Gastrocnemius medialis (tissue), 4 donors: ENCODE measurements at regions not wholly inside any gene's neighbourhood (a gene's known extent, or its start where the extent isn't known, plus 50 kb on each side); places are given as distances from the start of the nearest gene placed in this dataset.

ENCODE experiments used
- ATAC-seq, 2 donors: fragments of 150-250 bp; one replicate each; pipeline ENCODE4 v1.9.1; 2016
- DNase-seq, 2 donors: peaks; one replicate each; pipeline ENCODE4 v3.0.0-alpha.2; 2019
- H3K27ac ChIP-seq, 4 donors: fragments of 200-600 bp; sonication (generic); 1 replicate in 1 of 4; 2 replicates in 3 of 4; pipeline ENCODE4 v1.5.1; 2016 to 2018; ENCODE audit warnings: mild to moderate bottlenecking in 2 of 4, moderate library complexity in 1 of 4
- H3K27me3 ChIP-seq, 3 donors: fragments of 200-600 bp; sonication (generic) in 2 of 3; 1 replicate in 1 of 3; 2 replicates in 2 of 3; pipeline versions ENCODE4 v1.5.1 to v1.6.0; 2016 to 2019; ENCODE audit warnings: mild to moderate bottlenecking in 1 of 3, moderate library complexity in 1 of 3
- H3K36me3 ChIP-seq, 2 donors: fragments of 200-600 bp; sonication (generic) in 1 of 2; one replicate each; pipeline ENCODE4 v1.5.1; 2017 to 2018
- H3K4me1 ChIP-seq, 2 donors: fragments of 200-600 bp; sonication (generic) in 1 of 2; one replicate each; pipeline ENCODE4 v1.5.1; 2016 to 2017; ENCODE audit warnings: mild to moderate bottlenecking in 2 of 2
- H3K4me3 ChIP-seq, 4 donors: fragments of 200-600 bp; sonication (generic) in 3 of 4; 1 replicate in 1 of 4; 2 replicates in 3 of 4; pipeline ENCODE4 v1.5.1; 2016 to 2019; ENCODE audit warnings: mild to moderate bottlenecking in 2 of 4
- H3K9me3 ChIP-seq, 3 donors: fragments of 200-600 bp; sonication (generic) in 2 of 3; 1 replicate in 1 of 3; 2 replicates in 2 of 3; pipeline ENCODE4 v1.5.1; 2016 to 2019
- CTCF ChIP-seq, 5 experiments: fragments of 450-650 bp in 3 of 5; fragments of 200-600 bp in 2 of 5; sonication (generic) in 2 of 5; IDR thresholded peaks in 4 of 5; conservative IDR thresholded peaks in 1 of 5; 1 replicate in 4 of 5; 2 replicates in 1 of 5; pipeline ENCODE4 v1.5.1; 2016 to 2019; ENCODE audit warnings: antibody characterized with exemption in 5 of 5, mild to moderate bottlenecking in 3 of 5, moderate library complexity in 3 of 5
- POLR2A ChIP-seq, 2 donors: fragments of 450-650 bp; IDR thresholded peaks; one replicate each; pipeline ENCODE4 v1.6.1; 2017; ENCODE audit warnings: antibody characterized with exemption in 2 of 2, mild to moderate bottlenecking in 2 of 2, moderate library complexity in 2 of 2
- in situ Hi-C, 4 donors: fragments of 200-750 bp; cut with MboI; loops; one replicate each; pipeline versions ENCODE4 v1.15.0 to v1.8.0; 2017; ENCODE audit warnings: low sequenced_read_pairs in 4 of 4
- intact Hi-C: fragments of 100-400 bp; cut with DNase I; formaldehyde crosslinking; loops from one replicate; pipeline ENCODE4 v1.15.1; 2023; ENCODE audit warnings: low total_unique reads

DNA sequence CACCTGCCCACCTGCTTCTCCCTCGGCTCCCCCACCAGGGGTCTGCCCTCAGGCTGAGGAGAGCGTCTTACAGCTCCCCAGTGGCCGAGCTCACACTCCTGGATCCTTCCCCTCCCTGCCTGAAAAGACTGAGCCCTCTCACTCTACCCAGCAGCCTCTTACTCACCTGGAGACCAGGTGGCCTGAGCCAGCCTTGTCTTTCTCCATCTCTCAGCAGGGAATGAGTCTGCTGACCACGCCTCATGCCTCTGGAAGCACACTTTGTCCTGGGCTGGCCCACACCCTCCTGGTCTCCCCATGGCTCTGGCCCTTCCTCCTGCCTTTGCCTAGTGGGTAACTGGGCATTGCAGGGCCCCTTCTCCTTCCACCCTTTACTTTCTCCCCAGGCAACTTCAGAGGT, 177.2 kb downstream of the ENGASE start:
- intact Hi-C loops: no loop called here
- H3K36me3 ChIP-seq: no peaks in the 10 kb centered on the region
- no peak overlapping the region for H3K27ac ChIP-seq
- no peak for DNase-seq
- in situ Hi-C loops: no loop called here
- TF ChIP-seq POLR2A (IDR thresholded peaks at IDR 0.05) (no peak), CTCF (IDR thresholded peaks at IDR 0.05 in 4 of 5, conservative IDR thresholded peaks at IDR 0.05 in 1 of 5) (no peak)
- H3K27me3 ChIP-seq: peaks cover 41 to 49% (median 42%) of the 10 kb centered on the region in 3 donors
- no peaks in the 10 kb centered on the region for H3K4me1 ChIP-seq
- no peaks in the 10 kb centered on the region for H3K9me3 ChIP-seq
- H3K4me3 ChIP-seq: no peak overlapping the region
- no peak for ATAC-seq

GRCh38 chr17:79249929-79250521, 175.4 kb downstream of the ENGASE start:
- peaks cover 39 to 52% (median 41%) of the 10 kb centered on the region in 3 donors for H3K27me3 ChIP-seq
- intact Hi-C loops: no loop called here
- ATAC-seq: no peak

DNA sequence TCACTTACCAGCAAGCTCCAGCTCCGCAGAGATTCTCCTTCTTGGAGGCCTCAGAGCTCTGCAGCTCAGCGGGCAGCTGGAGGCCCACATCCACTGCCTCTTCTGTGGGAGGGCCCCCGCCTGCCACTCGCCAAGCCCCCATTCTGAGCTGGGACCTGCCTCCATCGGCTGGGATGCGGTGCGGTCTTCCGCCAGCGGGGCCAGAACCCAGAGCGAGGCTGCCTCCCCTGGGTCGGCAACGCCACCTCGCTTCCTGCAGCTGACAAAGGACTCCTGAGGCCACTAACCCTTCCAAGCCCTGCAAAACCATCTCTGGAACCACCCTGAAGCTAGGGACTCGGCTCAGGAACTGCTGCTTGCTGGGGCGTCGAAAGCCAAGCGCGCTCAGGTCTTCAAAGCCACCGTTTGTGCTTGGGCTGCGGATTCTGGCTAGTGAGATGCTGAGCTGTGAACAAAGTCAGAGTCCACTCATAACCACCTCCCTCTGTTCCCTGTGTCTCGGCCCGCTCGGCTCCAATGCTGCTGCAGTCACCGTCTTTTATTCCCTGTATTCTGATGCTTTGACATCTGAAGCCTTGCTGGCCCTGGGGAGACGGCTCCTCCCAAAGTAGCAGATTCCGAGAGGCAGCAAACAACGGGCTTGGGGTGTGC, 174.3 kb downstream of the ENGASE start:
- DNase-seq (no peak), ATAC-seq (no peak)
- H3K27me3 ChIP-seq: peaks cover 33 to 52% (median 35%) of the 10 kb centered on the region in 3 donors
- no peaks in the 10 kb centered on the region for H3K9me3 ChIP-seq
- in situ Hi-C loops (no loop called here), intact Hi-C loops (no loop called here)
- no peaks in the 10 kb centered on the region for H3K36me3 ChIP-seq
- H3K4me3 ChIP-seq: no peak overlapping the region
- no peak overlapping the region for H3K27ac ChIP-seq
- TF ChIP-seq CTCF (IDR thresholded peaks at IDR 0.05 in 4 of 5, conservative IDR thresholded peaks at IDR 0.05 in 1 of 5) (no peak), POLR2A (IDR thresholded peaks at IDR 0.05) (no peak)
- H3K4me1 ChIP-seq: no peaks in the 10 kb centered on the region

More at GRCh38 chr17:79249929-79250521, 175.4 kb downstream of the ENGASE start:
- no peaks in the 10 kb centered on the region for H3K36me3 ChIP-seq
- no peaks in the 10 kb centered on the region for H3K4me1 ChIP-seq
- no peak overlapping the region for H3K27ac ChIP-seq
- H3K9me3 ChIP-seq: no peaks in the 10 kb centered on the region
- DNase-seq: no peak
- TF ChIP-seq CTCF (IDR thresholded peaks at IDR 0.05 in 4 of 5, conservative IDR thresholded peaks at IDR 0.05 in 1 of 5): no peak
- TF ChIP-seq POLR2A (IDR thresholded peaks at IDR 0.05): no peak
- in situ Hi-C loops: no loop called here
- no peak overlapping the region for H3K4me3 ChIP-seq

GRCh38 chr17:79246225-79247190, 171.9 kb downstream of the ENGASE start:
- TF ChIP-seq CTCF (IDR thresholded peaks at IDR 0.05 in 4 of 5, conservative IDR thresholded peaks at IDR 0.05 in 1 of 5) (no peak), POLR2A (IDR thresholded peaks at IDR 0.05) (no peak)
- H3K27ac ChIP-seq: no peak overlapping the region
- DNase-seq (no peak), ATAC-seq (no peak)
- intact Hi-C loops: no loop called here
- H3K4me1 ChIP-seq: no peaks in the 10 kb centered on the region
- H3K36me3 ChIP-seq: no peaks in the 10 kb centered on the region
- H3K4me3 ChIP-seq: no peak overlapping the region
- in situ Hi-C loops: no loop called here
- H3K9me3 ChIP-seq: no peaks in the 10 kb centered on the region
- H3K27me3 ChIP-seq: peaks cover 19 to 30% (median 29%) of the 10 kb centered on the region in 3 donors
